Right cardiac atrium (tissue), 5 donors: ENCODE measurements at regions not wholly inside any gene's neighbourhood (a gene's known extent, or its start where the extent isn't known, plus 50 kb on each side); places are given as distances from the start of the nearest gene placed in this dataset.

Source experiments
- ATAC-seq, 2 donors: fragments of 200-7000 bp; cut with Tn5 transposase; one replicate each; pipeline versions ENCODE4 v1.8.0 to v1.9.1; 2020; ENCODE audit warnings: moderate library complexity in 2 of 2, mild to moderate bottlenecking in 1 of 2
- DNase-seq, 3 donors: peaks; one replicate each; pipeline ENCODE4 v3.0.0-alpha.2; 2020
- H3K27ac ChIP-seq: one replicate; pipeline ENCODE4 v1.5.1; 2013; ENCODE audit warnings: mild to moderate bottlenecking, low read length, control low read depth, moderate library complexity
- H3K27me3 ChIP-seq: one replicate; pipeline ENCODE4 v1.6.1; 2013; ENCODE audit not compliant: control insufficient read depth, insufficient read depth
- H3K4me1 ChIP-seq: one replicate; pipeline ENCODE4 v1.6.1; 2013; ENCODE audit warnings: low read length; ENCODE audit not compliant: control insufficient read depth, insufficient read depth
- H3K4me3 ChIP-seq: one replicate; pipeline ENCODE4 v1.5.1; 2013; ENCODE audit warnings: low read length, control low read depth
- H3K9me3 ChIP-seq: one replicate; pipeline ENCODE4 v1.6.1; 2013; ENCODE audit warnings: low read length; ENCODE audit not compliant: control insufficient read depth
- WGBS: extraction: QIAGEN DNeasy Blood & Tissue Kit; methylation state at CpG from one replicate; pipeline ENCODE4 v1.1.7; 2013; 5-methylcytosine and 5-hydroxymethylcytosine counted together
- intact Hi-C, 4 donors: fragments of 100-400 bp; cut with DNase I; formaldehyde crosslinking; loops; one replicate each; pipeline versions ENCODE4 v1.11.0 to v1.14.0; 2022 to 2023
- donor health status: healthy with polysubstance abuse.
- donor health status: DM: no; HTN: yes; CAD: no.
- donor health status: DM: no; HTN: no; CAD: no.
- donor health status: DM: no; HTN: yes; CAD: no; lungs with severe emphysema.
- donor health status: DM: yes; HTN: yes; CAD: no.

DNA sequence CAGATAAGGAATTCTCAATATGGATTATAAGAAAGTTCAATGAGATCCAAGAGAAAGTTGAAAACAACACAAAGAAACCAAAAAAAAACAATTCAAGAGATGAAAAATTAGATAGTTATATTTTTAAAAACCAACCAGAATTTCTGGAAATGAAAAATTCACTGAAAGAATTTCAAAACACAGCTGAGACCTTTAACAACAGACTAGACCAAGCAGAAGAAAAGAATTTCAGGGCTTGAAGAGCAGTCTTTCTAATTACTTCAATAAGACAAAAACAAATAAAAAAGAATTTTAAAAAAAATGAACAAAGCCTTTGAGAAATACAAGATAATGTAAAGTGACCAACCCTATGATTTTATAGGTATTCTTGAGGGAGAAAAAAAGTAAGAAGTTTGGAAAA lies 155.4 kb downstream of the ZMAT3 start:
- H3K27me3 ChIP-seq = no peaks in the 10 kb centered on the region
- intact Hi-C loops = no loop called here
- DNase-seq (no peak), ATAC-seq (no peak)
- H3K4me1 ChIP-seq = no peaks in the 10 kb centered on the region
- peaks cover 2% of the 10 kb centered on the region for H3K9me3 ChIP-seq
- no peak overlapping the region for H3K27ac ChIP-seq
- no peak overlapping the region for H3K4me3 ChIP-seq

GRCh38 chr3:178915365-178915764 lies 156.2 kb downstream of the ZMAT3 start:
- intact Hi-C loops = no loop called here
- Histone ChIP-seq H3K9me3 (peaks cover 2% of the 10 kb centered on the region), H3K27ac (no peak overlapping the region), H3K27me3 (no peaks in the 10 kb centered on the region), H3K4me1 (no peaks in the 10 kb centered on the region), H3K4me3 (no peak overlapping the region)
- DNase-seq = no peak
- WGBS = 94% methylated on average over 2 of the region's 2 CpGs
- no peak for ATAC-seq

DNA sequence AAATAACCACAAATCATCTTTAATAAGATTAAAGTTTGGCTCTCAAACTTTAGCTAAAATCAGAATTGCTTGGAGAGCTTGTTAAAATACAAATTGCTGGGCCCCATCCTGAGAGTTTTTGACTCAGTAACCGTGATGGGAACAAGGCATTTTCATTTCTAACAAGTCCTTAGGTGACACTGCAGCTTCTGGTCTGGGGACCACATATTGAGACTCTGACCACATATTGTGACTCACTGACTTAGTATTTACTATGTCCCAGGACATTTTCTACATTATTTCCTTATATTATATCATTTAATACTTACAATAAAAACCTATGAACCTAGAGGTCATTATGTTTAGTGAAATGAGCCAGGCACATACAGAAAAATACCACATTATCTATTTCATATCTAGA lies 164.5 kb downstream of the ZMAT3 start:
- Histone ChIP-seq H3K9me3 (no peaks in the 10 kb centered on the region), H3K27ac (no peak overlapping the region), H3K4me3 (no peak overlapping the region), H3K27me3 (no peaks in the 10 kb centered on the region), H3K4me1 (no peaks in the 10 kb centered on the region)
- 82% methylated on average over 1 of the region's 1 CpG for WGBS
- DNase-seq (no peak), ATAC-seq (no peak)
- intact Hi-C loops = no loop called here

- DNase-seq (no peak), ATAC-seq (no peak)
- no peaks in the 10 kb centered on the region for H3K4me1 ChIP-seq
- 79% methylated on average over 1 of the region's 1 CpG for WGBS
- intact Hi-C loops = no loop called here
- no peak overlapping the region for H3K27ac ChIP-seq
- no peaks in the 10 kb centered on the region for H3K9me3 ChIP-seq
- H3K4me3 ChIP-seq = no peak overlapping the region
- H3K27me3 ChIP-seq = no peaks in the 10 kb centered on the region
Measured at GRCh38 chr3:178901204-178901603, 170.4 kb downstream of the ZMAT3 start.

DNA sequence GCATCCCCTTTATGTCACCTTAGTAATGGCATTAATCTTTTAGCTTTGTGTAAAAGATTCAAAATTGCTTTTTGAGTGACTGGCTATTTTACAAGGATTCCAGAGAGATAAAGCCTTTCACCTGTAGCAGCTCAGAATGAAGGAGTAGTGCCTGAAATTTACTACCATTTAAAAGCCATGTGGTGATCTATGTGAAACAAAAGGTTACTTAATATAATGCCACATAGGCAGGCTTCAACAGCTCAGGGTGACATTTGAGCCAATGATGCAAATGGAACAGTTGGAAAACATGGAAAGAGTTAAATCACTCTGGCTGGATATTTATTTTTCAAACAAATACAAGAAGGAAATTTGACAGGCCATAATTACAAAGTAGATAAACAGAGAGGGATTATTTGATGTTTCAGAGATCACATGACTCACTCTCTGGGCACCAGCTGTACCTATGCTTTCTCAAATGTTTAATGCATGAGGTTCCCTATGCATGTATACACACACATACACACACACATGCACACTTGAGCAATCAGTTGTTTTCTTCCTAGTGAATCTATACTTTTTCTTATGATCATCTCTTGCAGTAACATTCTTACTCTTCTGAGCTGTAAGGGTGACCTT lies 171.5 kb downstream of the ZMAT3 start:
- Histone ChIP-seq H3K4me1 (no peaks in the 10 kb centered on the region), H3K4me3 (no peak overlapping the region), H3K27ac (no peak overlapping the region), H3K9me3 (no peaks in the 10 kb centered on the region), H3K27me3 (no peaks in the 10 kb centered on the region)
- intact Hi-C loops = no loop called here
- no peak for DNase-seq
- no peak for ATAC-seq

GRCh38 chr3:178895178-178895789 lies 176.3 kb downstream of the ZMAT3 start:
- WGBS = 77% methylated on average over 4 of the region's 4 CpGs
- H3K27ac ChIP-seq = no peak overlapping the region
- H3K4me1 ChIP-seq = no peaks in the 10 kb centered on the region
- H3K27me3 ChIP-seq = no peaks in the 10 kb centered on the region
- DNase-seq = no peak
- no peaks in the 10 kb centered on the region for H3K9me3 ChIP-seq
- no peak for ATAC-seq
- no peak overlapping the region for H3K4me3 ChIP-seq
- intact Hi-C loops = no loop called here
